HG03460 (cell line): ENCODE measurements at regions not wholly inside any gene's neighbourhood (a gene's known extent, or its start where the extent isn't known, plus 50 kb on each side); places are given as distances from the start of the nearest gene placed in this dataset.
"Not testable (repeated sequence)": the region's sequence is repeated elsewhere in the genome, so short reads cannot be mapped to it uniquely, and the experiment has no call there.

Experiments used
- ATAC-seq: cut with Tn5 transposase; IDR thresholded peaks from one replicate; pipeline ENCODE4 v1.9.1; 2021; ENCODE audit not compliant: unreplicated experiment

GRCh38 chr13:53343361-53343744 lies 314.7 kb downstream of the OLFM4 start:
- no peak for ATAC-seq

GRCh38 chr13:53351021-53351420 lies 322.4 kb downstream of the OLFM4 start:
- ATAC-seq: no peak

GRCh38 chr13:53357582-53357981 lies 329.0 kb downstream of the OLFM4 start:
- no peak for ATAC-seq

- ATAC-seq: no peak
Measured at GRCh38 chr13:53368948-53369347, 340.3 kb downstream of the OLFM4 start.

GRCh38 chr13:53379485-53379884 lies 350.9 kb downstream of the OLFM4 start:
- no peak for ATAC-seq

GRCh38 chr13:53382008-53382407 lies 353.4 kb downstream of the OLFM4 start:
- no peak for ATAC-seq

- no peak for ATAC-seq
Measured at GRCh38 chr13:53398051-53398450, 369.4 kb downstream of the OLFM4 start.

- ATAC-seq: no peak
Measured at GRCh38 chr13:53405616-53406015, 377.0 kb downstream of the OLFM4 start.

GRCh38 chr13:53408306-53408705 lies 379.7 kb downstream of the OLFM4 start:
- ATAC-seq: no peak

GRCh38 chr13:53408847-53409568 lies 380.4 kb downstream of the OLFM4 start:
- no peak for ATAC-seq

GRCh38 chr13:53411463-53411862 lies 382.9 kb downstream of the OLFM4 start:
- no peak for ATAC-seq

- no peak for ATAC-seq
Measured at GRCh38 chr13:53415135-53415534, 386.5 kb downstream of the OLFM4 start.

- no peak for ATAC-seq
Measured at GRCh38 chr13:53417601-53418000, 389.0 kb downstream of the OLFM4 start.

GRCh38 chr13:53422415-53422814 lies 393.8 kb downstream of the OLFM4 start:
- ATAC-seq: no peak

GRCh38 chr13:53436396-53436795 lies 407.8 kb downstream of the OLFM4 start:
- no peak for ATAC-seq

GRCh38 chr13:53439439-53440225 lies 411.0 kb downstream of the OLFM4 start:
- ATAC-seq: no peak

- ATAC-seq: no peak
Measured at GRCh38 chr13:53442979-53443378, 414.4 kb downstream of the OLFM4 start.

- ATAC-seq: no peak
Measured at GRCh38 chr13:53445686-53446085, 417.1 kb downstream of the OLFM4 start.

- no peak for ATAC-seq
Measured at GRCh38 chr13:53447456-53447855, 418.8 kb downstream of the OLFM4 start.

GRCh38 chr13:53447863-53448262 lies 419.2 kb downstream of the OLFM4 start:
- ATAC-seq: no peak

- not testable (repeated sequence) for ATAC-seq
Measured at GRCh38 chr13:53452263-53452808, 423.7 kb downstream of the OLFM4 start.

GRCh38 chr13:53460796-53461195 lies 432.2 kb downstream of the OLFM4 start:
- ATAC-seq: no peak
